Hematopoietic multipotent progenitor cell treated with erythropoietin and hydrocortisone succinate and interleukin-3 and kit ligand, for 8 days (in vitro differentiated cells): ENCODE measurements at regions not wholly inside any gene's neighbourhood (a gene's known extent, or its start where the extent isn't known, plus 50 kb on each side); places are given as distances from the start of the nearest gene placed in this dataset.
A peak's percentile ranks its signal among the peaks of the same experiment; 100 is the strongest.
"Not testable (repeated sequence)": the region's sequence is repeated elsewhere in the genome, so short reads cannot be mapped to it uniquely, and the experiment has no call there.

Experiments used
- DNase-seq: peaks from one replicate; pipeline ENCODE4 v3.0.0-alpha.2; 2015

GRCh38 chr2:222760301-222760897 lies 88.9 kb downstream of the MOGAT1 start:
- DNase-seq: no peak

DNA sequence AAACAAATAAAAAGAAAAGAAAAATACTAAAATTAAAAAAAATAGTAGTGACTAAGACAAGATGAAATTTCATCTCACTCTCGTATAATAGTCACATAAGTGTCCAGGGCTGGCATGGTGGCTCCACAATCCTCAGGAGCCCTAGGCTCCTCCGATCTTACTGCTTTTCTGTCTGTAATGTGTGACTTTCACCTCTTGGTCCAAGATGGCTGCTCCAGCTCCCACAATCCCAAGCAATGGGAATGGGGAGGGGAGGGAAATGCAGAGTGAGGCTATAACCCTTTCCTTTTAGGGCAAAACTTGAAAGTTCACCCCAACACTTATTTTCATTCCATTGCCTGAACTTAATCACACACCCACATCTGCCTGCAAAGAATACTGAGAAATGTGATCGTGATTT lies 90.4 kb downstream of the MOGAT1 start:
- DNase-seq: no peak

GRCh38 chr2:222762342-222762741 lies 90.9 kb downstream of the MOGAT1 start:
- DNase-seq: no peak

DNA sequence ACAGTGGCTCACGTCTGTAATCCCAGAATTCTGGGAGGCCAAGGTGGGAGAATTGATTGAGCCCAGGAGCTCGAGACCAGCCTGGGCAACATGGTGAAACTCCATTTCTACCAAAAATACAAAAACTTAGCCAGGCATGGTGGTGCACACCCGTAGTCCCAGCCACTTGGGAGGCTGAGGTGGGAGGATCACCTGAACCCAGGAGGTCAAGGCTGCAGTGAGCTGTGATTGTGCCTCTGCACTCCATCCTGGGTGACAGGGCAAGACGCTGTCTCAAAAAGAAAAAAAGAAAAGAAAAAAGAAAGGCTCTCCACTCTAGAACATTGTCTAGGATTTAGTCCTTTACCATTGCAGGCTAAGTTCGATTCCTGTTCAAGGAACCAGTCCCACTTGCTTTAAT lies 94.4 kb downstream of the MOGAT1 start:
- DNase-seq: not testable (repeated sequence)

- not testable (repeated sequence) for DNase-seq
Measured at GRCh38 chr2:222768019-222768418, 92.8 kb upstream of the ACSL3 start.

GRCh38 chr2:222769446-222769845 lies 91.4 kb upstream of the ACSL3 start:
- DNase-seq: no peak

DNA sequence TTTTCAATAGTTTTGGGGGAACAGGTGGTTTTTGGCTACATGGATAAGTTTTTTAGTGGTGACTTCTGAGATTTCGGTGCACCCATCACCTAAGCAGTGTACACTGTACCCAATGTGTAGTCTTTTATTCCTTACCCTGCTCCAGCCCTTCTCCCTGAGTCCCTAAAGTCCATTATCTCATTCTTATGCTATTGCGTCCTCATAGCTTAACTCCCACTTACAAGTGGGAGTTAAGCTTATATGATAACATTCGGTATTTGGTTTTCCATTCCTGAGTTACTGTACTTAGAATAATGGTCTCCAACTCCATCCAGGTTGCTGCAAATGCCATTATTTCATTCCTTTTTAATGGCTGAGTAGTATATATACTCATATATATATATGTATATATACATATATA lies 90.9 kb upstream of the ACSL3 start:
- DNase-seq: no peak

DNA sequence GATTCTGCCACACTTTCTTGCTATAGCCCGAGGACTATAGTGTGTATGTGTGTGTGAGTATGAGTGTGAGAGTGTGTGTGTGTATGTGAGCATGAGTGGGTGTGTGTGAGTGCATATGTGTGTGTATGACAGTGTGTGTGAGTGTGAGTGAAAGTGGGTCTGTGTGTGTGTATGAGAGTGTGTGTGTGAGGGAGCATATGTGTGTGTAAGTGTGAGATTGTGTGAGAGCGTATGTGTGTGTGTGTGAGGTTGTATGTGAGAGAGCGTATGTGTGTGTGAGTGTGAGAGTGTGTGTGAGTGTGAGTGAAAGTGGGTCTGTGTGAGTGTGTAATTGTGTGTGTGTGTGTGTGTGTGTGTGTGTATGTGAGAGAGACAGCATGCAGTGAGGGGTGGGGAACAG lies 89.0 kb upstream of the ACSL3 start:
- no peak for DNase-seq

GRCh38 chr2:222774941-222775340 lies 85.9 kb upstream of the ACSL3 start:
- no peak for DNase-seq

DNA sequence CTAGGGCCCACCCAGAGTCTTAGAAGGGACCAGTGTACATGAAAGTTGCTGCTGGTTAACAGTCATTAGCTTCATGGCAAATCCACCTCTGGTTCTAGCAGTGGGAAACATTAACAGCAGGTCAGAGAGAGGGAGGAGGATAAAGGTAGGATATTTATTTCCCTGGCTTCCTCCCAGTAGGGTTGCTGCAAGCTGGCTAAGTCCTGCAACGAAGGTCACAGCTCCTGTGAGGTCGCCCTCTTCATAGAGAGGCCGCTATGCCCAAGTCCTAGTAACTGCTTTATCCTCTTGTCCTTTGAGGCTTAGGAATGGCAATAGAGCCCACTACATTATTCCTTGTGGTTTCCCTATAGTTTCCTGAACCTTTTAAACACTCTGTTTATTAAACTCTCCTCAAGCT lies 84.0 kb upstream of the ACSL3 start:
- DNase-seq: no peak

- no peak for DNase-seq
Measured at GRCh38 chr2:222778400-222778799, 82.4 kb upstream of the ACSL3 start.

DNA sequence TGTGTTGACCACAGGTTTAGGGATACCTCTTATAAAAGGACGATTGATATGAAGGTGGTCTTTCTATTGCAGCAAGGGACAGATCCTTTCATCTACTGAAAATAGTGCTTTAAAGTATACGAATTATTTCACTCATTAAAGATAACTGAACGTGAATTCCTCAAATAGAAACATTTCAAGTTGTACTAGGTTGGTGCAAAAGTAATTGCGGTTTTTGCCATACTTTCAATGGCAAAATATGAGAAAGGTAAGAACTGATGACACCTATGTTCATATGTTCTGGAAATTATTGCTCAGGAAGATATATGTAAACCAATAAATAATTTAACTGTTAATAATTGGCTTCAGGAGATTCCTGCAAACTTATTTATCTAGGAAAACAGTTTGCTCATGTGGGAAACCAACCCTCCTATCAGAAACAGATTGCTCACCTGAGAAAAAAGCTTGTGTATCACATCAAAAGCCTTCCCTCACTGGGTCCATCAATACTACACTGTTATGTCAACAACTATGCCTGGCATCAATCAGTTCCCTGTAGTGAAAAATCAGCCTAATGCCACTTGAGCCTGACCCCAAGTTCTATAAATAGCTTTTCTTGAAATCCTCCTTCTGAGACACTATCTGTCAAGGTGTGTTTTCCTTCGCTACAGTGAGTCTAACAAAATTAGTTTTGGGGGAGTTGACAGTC lies 81.5 kb upstream of the ACSL3 start:
- DNase-seq: no peak

DNA sequence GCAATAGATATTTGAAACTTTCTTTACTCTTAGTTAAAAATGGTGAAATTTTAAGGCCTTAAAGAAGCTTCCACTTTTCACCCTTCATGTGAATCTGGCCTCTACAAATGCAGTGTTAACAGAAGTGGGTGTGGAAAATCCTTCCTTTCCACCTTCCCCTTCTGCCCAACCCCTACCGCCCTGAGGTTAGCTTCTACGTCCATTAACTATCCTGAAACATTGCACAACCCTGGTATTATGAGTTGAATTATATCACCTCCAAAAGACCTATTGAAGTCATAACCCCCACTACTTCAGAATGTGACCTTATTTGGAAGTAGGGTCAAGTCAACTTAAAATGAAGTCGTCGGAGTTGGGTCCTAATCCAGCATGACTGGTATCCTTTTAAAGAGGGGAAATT lies 80.8 kb upstream of the ACSL3 start:
- DNase-seq: no peak

- DNase-seq: no peak
Measured at GRCh38 chr2:222782201-222782730, 78.6 kb upstream of the ACSL3 start.

DNA sequence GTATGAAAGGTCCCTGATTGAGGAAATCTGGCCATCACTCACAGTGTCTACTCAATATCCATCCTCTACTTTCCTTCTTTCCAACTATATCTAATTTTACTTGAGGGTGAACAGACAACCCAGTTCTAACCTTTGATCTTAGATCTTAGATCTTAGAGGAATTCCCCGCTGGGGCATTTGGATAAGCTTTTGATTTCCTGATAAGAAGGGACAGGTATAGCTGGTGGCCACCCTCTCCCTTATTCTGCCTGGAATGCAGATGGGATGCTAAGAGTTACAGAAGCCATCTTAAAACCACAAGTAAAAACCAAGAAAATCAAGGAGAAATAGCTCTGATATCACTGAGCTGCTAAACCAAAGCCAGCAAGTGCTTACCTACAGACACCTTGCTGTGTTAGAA lies 77.2 kb upstream of the ACSL3 start:
- no peak for DNase-seq

DNA sequence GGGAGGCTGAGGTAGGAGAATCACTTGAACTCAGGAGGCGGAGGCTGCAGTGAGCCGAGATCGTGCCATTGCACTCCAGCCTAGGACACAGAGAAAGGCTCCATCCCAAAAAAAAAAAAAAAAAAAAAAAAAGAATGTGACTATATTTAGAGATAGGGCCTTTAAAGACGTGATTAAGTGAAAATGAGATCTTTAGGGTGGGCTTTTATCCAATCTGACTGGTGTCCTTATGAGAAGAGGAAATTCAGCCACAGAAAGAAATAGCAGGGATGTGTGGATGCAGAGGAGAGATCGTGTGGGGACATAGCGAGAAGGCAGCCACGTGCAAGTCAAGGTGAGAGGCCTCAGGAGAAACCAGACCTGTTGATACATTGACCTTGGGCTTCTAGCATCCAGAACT lies 69.9 kb upstream of the ACSL3 start:
- DNase-seq: no peak

DNA sequence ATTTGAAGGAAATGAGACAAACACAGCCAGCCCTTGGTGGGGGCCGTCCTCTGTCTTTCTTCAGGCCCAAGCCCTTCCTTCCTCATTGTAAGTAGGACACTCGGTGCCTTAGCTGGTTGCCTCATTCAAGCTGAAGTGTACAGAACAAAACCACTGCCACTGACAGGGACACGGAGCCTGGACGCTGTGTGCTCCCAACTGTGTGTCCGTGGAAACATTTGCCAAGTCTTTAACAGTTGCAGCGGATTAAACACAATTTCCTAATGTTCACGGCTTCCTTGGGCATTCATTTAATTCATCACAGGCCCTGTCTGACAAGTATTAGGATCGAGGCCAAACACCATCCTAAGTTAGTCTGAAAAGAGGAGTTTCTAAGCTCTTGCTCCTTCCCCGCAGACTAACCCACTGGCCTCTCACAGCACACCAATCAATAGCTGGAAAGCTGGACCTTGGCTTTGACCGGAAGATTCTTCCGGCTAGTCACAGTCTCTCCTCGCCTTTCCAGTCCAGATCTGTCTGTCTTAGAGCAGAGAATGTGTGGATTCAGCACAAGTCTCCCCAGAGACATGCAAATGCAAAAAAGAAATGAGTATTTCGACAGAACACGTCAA lies 68.7 kb upstream of the ACSL3 start:
- DNase-seq: no peak

- no peak for DNase-seq
Measured at GRCh38 chr2:222794585-222795449, 66.0 kb upstream of the ACSL3 start.

DNA sequence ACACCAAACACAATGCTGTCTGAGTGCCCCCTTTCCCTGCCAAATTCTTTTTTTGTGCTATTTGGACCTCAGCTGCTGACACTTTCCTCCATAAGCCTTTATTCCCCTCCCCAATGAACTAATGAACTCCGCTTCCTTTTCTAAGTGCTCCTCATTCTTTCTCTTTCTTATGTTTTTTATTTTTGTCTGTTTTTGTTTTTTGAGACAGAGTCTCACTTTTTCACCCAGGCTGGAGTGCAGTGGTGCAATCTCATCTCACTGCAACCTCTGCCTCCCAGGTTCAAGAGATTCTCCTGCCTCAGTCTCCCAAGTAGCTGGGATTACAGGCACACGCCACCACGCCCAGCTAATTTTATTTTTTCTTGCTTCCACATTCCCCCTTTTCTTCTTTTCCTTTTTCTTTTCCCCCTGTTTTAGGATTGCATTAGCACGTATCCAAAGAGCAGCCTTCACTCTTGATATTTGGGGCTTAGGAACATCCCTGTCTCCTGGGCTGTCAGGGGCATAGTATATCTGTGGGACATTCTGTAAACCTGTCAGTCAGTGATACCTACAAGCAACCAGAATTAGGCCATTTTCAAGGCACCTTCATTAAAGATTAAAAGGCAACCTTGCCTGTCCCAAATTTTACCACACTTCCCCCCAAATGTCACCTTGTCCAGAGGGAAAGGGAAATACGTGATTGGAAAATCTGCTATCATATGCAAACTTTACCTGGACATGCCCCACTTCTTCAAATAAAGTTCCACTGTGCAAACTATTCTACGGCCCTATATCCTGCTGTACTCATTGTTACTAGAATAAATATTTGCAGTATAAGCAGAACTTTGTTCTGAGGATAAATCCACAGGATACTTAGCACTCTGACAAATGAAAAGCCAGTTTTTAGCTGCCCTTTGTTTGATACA lies 65.1 kb upstream of the ACSL3 start:
- DNase-seq: no peak

DNA sequence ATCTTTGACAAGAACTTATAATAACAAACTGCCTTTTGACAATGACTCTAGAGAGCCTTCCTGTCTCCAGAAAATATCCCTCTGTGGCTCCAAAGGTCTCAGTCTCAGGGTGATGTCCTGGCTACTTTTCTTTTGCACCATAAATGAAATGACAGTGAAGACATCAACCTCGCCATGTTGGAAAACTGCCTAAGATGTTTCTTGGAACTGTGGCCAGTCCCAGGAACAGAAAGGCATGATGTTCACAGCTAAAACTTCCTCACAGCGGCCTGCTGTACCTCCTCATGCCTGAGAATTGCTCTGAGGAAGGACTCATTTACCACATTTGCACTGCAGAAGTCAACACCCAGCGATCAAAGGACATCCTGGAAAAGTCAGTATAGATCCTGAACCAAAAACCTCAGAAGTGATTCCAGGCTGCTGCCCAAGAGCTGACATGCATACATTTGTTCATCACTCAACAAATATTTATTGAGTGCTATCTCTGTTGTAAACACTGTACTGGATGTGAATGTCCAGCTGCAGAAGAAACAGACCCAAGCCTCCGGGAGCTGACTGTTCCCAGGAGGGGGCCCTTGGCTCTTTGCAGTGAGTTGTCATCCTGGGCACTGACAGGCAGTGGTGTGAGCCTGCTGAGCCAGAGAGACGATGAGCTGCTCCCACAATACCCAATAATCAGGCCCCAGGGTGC lies 64.3 kb upstream of the ACSL3 start:
- DNase-seq: no peak

DNA sequence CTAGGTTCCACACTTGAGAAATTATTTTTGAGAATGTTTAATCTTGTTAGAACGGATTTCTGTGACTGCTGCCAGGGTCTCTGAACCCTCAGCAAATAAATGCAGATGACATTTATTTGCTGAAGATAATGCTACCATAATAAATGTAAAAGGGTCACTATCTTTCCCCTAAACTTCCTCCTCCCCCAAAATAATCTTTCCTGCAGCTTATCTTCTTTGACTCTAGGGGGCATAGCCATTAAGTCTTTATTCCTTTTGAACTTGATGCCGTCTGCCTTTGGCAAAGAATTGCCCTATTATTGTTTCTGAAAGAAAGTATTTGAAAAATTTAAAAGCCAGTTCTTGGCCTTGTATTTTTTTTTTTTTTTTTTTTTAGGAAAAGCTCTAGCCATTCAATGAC lies 63.6 kb upstream of the ACSL3 start:
- DNase-seq: peak; percentile 39

- no peak for DNase-seq
Measured at GRCh38 chr2:222797871-222798270, 63.0 kb upstream of the ACSL3 start.
